H1 (cell line): ENCODE measurements at regions not wholly inside any gene's neighbourhood (a gene's known extent, or its start where the extent isn't known, plus 50 kb on each side); places are given as distances from the start of the nearest gene placed in this dataset.

Experiments used
- BRCA1 ChIP-seq: IDR thresholded peaks from 2 replicates; pipeline ENCODE4 v1.6.1; 2012; ENCODE audit warnings: low read depth, low read length, improper control_type of control experiment
- CTCF ChIP-seq, 3 experiments: IDR thresholded peaks; 1 replicate in 2 of 3; 2 replicates in 1 of 3; pipeline versions ENCODE4 v1.5.1 to v1.6.1; 2011; ENCODE audit warnings: low read length in 3 of 3, mild to moderate bottlenecking in 3 of 3, inconsistent platforms in 2 of 3, low read depth in 1 of 3, moderate library complexity in 1 of 3; ENCODE audit not compliant: insufficient read depth in 1 of 3; ENCODE audit errors: control extremely low read depth in 1 of 3

GRCh38 chr9:109894473-109894872, 114.5 kb downstream of the PALM2AKAP2 start (continued):
- TF ChIP-seq CTCF (IDR thresholded peaks at IDR 0.05; ENCODE audit: control extremely low read depth in 1 of 3, insufficient read depth in 1 of 3, low read depth in 1 of 3, low read length in 3 of 3) (no peak), BRCA1 (no peak)
